Gastroesophageal sphincter (tissue), 4 donors: ENCODE measurements at regions not wholly inside any gene's neighbourhood (a gene's known extent, or its start where the extent isn't known, plus 50 kb on each side); places are given as distances from the start of the nearest gene placed in this dataset.

Source experiments
- ATAC-seq: fragments of 150-250 bp; one replicate; pipeline ENCODE4 v1.9.1; 2016; ENCODE audit warnings: mild to moderate bottlenecking, moderate library complexity
- H3K27ac ChIP-seq, 4 donors: fragments of 200-600 bp; sonication (generic) in 3 of 4; 1 replicate in 3 of 4; 2 replicates in 1 of 4; pipeline ENCODE4 v1.5.1; 2016 to 2019
- H3K27me3 ChIP-seq: fragments of 200-600 bp; sonication (generic); one replicate; pipeline ENCODE4 v1.5.1; 2019
- H3K36me3 ChIP-seq, 2 donors: fragments of 200-600 bp; sonication (generic); one replicate each; pipeline ENCODE4 v1.5.1; 2019; ENCODE audit warnings: control low read depth in 1 of 2
- H3K4me1 ChIP-seq, 3 donors: fragments of 200-600 bp; sonication (generic); 1 replicate in 2 of 3; 2 replicates in 1 of 3; pipeline ENCODE4 v1.5.1; 2016 to 2019; ENCODE audit warnings: control low read depth in 2 of 3
- H3K4me3 ChIP-seq, 2 donors: fragments of 200-600 bp; sonication (generic); one replicate each; pipeline ENCODE4 v1.5.1; 2019; ENCODE audit warnings: mild to moderate bottlenecking in 1 of 2, moderate library complexity in 1 of 2
- H3K9me3 ChIP-seq, 3 donors: fragments of 200-600 bp; sonication (generic); one replicate each; pipeline ENCODE4 v1.5.1; 2017 to 2019; ENCODE audit warnings: control low read depth in 2 of 3
- CTCF ChIP-seq, 4 experiments: fragments of 200-600 bp in 2 of 4; fragments of 450-650 bp in 2 of 4; sonication (generic) in 1 of 4; IDR thresholded peaks; one replicate each; pipeline ENCODE4 v1.5.1; 2017 to 2019; ENCODE audit warnings: antibody characterized with exemption in 4 of 4, mild to moderate bottlenecking in 2 of 4, moderate library complexity in 2 of 4
- EP300 ChIP-seq: sonication (generic); formaldehyde crosslinking; IDR thresholded peaks from one replicate; pipeline ENCODE4 v1.6.1; 2017; ENCODE audit warnings: antibody characterized with exemption, mild to moderate bottlenecking
- POLR2A ChIP-seq, 2 donors: fragments of 450-650 bp; IDR thresholded peaks; one replicate each; pipeline ENCODE4 v1.6.1; 2017; ENCODE audit warnings: antibody characterized with exemption in 2 of 2, mild to moderate bottlenecking in 2 of 2, moderate library complexity in 1 of 2
- POLR2AphosphoS5 ChIP-seq: sonication (generic); formaldehyde crosslinking; IDR thresholded peaks from one replicate; pipeline ENCODE4 v1.6.1; 2017; ENCODE audit warnings: antibody characterized with exemption
- WGBS, 2 donors: methylation state at CpG; one replicate each; pipeline ENCODE4 v1.1.5; 2018; ENCODE audit warnings: low coverage in 1 of 2; 5-methylcytosine and 5-hydroxymethylcytosine counted together

DNA sequence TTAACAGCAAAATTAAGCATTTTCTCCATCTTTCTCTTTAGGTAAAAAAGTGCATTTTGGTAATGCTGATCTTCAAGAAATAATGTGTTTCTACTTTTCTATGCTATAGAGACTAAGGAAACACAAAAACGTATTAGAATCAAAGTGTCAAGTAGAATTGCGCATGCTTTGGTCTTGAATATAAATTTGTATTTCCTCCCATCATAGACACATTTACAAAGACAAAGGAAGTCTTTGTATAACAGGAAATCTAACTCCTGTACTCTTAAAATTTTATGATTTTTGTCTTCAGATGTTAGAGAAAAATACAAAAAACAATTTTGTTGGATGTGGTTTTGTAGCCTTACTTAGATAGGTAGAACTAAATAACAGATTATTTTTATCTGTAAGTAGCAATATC, 1299.4 kb downstream of the NCAM2 start:
- no peak for ATAC-seq
- Histone ChIP-seq H3K4me1 (no peaks in the 10 kb centered on the region), H3K9me3 (no peaks in the 10 kb centered on the region), H3K27ac (no peak overlapping the region), H3K36me3 (no peaks in the 10 kb centered on the region), H3K4me3 (no peak overlapping the region), H3K27me3 (no peaks in the 10 kb centered on the region)
- no peak for TF ChIP-seq CTCF (IDR thresholded peaks at IDR 0.05)
- no peak for TF ChIP-seq POLR2AphosphoS5
- WGBS, 2 donors, result 44 to 50% methylated on average over 2 of the region's 2 CpGs

- Histone ChIP-seq H3K4me3 (no peak overlapping the region), H3K27ac (no peak overlapping the region), H3K36me3 (no peaks in the 10 kb centered on the region), H3K27me3 (no peaks in the 10 kb centered on the region), H3K9me3 (no peaks in the 10 kb centered on the region), H3K4me1 (no peaks in the 10 kb centered on the region)
- no peak for TF ChIP-seq POLR2AphosphoS5
- no peak for TF ChIP-seq EP300
- TF ChIP-seq CTCF (IDR thresholded peaks at IDR 0.05), result no peak
- no peak for TF ChIP-seq POLR2A (IDR thresholded peaks at IDR 0.05)
- ATAC-seq, result no peak
- WGBS, 2 donors, result 81 to 88% methylated on average over 2 of the region's 2 CpGs
These were observed 1313.7 kb downstream of the NCAM2 start for GRCh38 chr21:22311741-22312462.

GRCh38 chr21:22314963-22315362, 1316.8 kb downstream of the NCAM2 start:
- Histone ChIP-seq H3K27me3 (no peaks in the 10 kb centered on the region), H3K27ac (no peak overlapping the region), H3K4me1 (no peaks in the 10 kb centered on the region), H3K4me3 (no peak overlapping the region), H3K9me3 (no peaks in the 10 kb centered on the region), H3K36me3 (no peaks in the 10 kb centered on the region)
- 65 to 73% methylated on average over 1 of the region's 1 CpG for WGBS, 2 donors
- TF ChIP-seq POLR2AphosphoS5 (no peak), CTCF (IDR thresholded peaks at IDR 0.05) (no peak), EP300 (no peak), POLR2A (IDR thresholded peaks at IDR 0.05) (no peak)
- ATAC-seq, result no peak

DNA sequence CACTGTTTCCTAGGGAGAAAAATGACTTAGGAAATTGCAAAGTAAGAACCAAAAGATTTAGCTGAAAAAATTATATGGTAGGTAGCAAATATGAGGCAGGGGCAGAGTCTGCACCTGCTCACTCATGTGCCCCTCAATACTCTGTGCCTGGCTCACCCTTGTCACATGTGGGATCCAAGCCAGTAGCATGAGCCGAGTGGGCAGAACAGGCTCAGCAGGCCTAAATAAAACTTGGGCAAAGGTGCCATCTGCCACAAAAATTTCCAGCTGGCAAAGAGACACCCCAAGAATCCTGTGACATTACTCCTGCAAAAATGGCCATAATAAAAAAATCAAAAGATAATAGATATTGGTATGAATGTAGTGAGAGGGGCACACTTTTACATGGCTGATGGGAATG, 1321.2 kb downstream of the NCAM2 start:
- Histone ChIP-seq H3K4me3 (no peak overlapping the region), H3K4me1 (no peaks in the 10 kb centered on the region), H3K36me3 (no peaks in the 10 kb centered on the region), H3K27ac (no peak overlapping the region), H3K27me3 (no peaks in the 10 kb centered on the region), H3K9me3 (no peaks in the 10 kb centered on the region)
- TF ChIP-seq EP300 (no peak), POLR2AphosphoS5 (no peak), POLR2A (IDR thresholded peaks at IDR 0.05) (no peak), CTCF (IDR thresholded peaks at IDR 0.05) (no peak)
- ATAC-seq, result no peak
- WGBS, 2 donors, result 100% methylated on average over 1 of the region's 1 CpG; no CpG with 5 or more reads in 1 of the 2 donors

DNA sequence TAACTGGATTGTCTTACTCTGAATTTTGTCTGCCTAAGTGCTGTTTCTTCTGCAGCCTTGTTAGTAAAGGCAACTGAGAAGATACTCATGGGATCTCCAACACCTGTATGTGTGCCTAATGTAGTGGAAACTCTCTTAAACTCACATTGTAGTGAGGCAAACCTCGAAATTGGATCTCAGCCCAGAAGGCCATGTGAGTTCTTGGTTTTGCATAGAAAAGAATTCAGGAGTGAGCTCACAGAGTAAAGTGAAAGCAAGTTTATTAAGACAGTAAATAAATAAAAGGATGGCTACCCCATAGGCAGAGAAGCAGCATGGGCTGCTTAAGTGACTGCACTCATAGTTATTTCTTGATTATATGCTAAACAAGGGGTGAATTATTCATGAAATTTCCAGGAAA, 1344.7 kb downstream of the NCAM2 start:
- H3K9me3 ChIP-seq, result peaks cover 0 to 9% (median 0%) of the 10 kb centered on the region in 3 donors
- 17 to 25% methylated on average over 1 of the region's 1 CpG for WGBS, 2 donors
- TF ChIP-seq POLR2A (IDR thresholded peaks at IDR 0.05) (no peak), POLR2AphosphoS5 (no peak), EP300 (no peak), CTCF (IDR thresholded peaks at IDR 0.05) (no peak)
- ATAC-seq, result no peak
- no peak overlapping the region for H3K27ac ChIP-seq
- no peaks in the 10 kb centered on the region for H3K27me3 ChIP-seq
- no peaks in the 10 kb centered on the region for H3K36me3 ChIP-seq
- no peaks in the 10 kb centered on the region for H3K4me1 ChIP-seq
- H3K4me3 ChIP-seq, result no peak overlapping the region
